ENCODE measurements at regions not wholly inside any gene's neighbourhood (a gene's known extent, or its start where the extent isn't known, plus 50 kb on each side); places are given as distances from the start of the nearest gene placed in this dataset.

DNA sequence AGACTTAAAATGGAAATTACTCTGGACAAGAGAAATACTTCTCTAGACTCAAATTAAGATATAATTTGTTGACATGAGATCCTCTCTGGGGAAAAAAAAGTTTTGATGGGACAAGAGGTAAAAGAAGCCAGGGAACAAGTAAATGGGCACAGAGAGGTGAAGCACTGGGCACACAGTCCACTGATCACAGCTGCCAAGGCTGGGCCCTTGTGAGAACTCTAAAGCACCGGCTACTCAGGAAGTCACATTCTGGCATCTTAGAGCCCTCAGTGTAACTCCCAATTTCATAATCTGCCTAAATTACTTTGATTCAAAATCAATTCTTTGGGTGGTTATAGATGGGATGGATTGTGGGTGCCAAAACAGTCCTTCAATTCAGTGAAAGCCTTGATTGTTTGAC is 123.2 kb upstream of the CACNA2D1 start:
- TF ChIP-seq, protein P1, sequence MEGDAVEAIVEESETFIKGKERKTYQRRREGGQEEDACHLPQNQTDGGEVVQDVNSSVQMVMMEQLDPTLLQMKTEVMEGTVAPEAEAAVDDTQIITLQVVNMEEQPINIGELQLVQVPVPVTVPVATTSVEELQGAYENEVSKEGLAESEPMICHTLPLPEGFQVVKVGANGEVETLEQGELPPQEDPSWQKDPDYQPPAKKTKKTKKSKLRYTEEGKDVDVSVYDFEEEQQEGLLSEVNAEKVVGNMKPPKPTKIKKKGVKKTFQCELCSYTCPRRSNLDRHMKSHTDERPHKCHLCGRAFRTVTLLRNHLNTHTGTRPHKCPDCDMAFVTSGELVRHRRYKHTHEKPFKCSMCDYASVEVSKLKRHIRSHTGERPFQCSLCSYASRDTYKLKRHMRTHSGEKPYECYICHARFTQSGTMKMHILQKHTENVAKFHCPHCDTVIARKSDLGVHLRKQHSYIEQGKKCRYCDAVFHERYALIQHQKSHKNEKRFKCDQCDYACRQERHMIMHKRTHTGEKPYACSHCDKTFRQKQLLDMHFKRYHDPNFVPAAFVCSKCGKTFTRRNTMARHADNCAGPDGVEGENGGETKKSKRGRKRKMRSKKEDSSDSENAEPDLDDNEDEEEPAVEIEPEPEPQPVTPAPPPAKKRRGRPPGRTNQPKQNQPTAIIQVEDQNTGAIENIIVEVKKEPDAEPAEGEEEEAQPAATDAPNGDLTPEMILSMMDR (IDR thresholded peaks at IDR 0.05; ENCODE audit: insufficient read depth, low read length, poor library complexity, severe bottlenecking): no peak
- TF ChIP-seq EZH2phosphoT487 (conservative IDR thresholded peaks at IDR 0.05; ENCODE audit: low read length): no peak
